ENCODE measurements at regions not wholly inside any gene's neighbourhood (a gene's known extent, or its start where the extent isn't known, plus 50 kb on each side); places are given as distances from the start of the nearest gene placed in this dataset.

DNA sequence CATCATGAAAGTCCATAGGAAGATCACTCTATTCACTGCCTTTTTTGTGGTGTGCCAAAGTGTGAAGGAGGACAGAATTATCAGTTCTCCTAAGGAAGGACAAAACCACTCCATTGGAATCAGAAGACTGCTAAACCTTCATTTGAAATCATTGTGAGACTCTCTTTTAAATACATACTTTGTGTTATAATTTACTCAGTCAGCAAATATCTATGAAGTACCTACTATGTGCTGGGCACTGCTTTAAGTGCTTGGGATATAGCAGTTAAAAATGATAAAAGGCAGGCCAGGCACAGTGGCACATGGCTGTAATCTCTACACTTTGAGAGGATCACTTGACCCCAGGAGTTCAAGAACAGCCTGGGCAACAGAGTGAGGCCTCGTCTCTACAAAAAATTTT, 692.3 kb downstream of the DSC3 start:
- no peak overlapping the region for H3K27ac ChIP-seq
- H3K4me3 ChIP-seq, result no peak overlapping the region
- DNase-seq (ENCODE audit: low read depth in 1 of 2, low spot score in 1 of 2) (no peak), ATAC-seq (no peak), FAIRE-seq (no peak)
- ChIA-PET POLR2A (no interaction called here), CTCF (no interaction called here)
- no peaks in the 10 kb centered on the region for H3K9me3 ChIP-seq
- no peak overlapping the region for H3K4me2 ChIP-seq
- WGBS (ENCODE audit: missing lambda C conversion rate), result 13% methylated on average over 1 of the region's 1 CpG
- no peaks in the 10 kb centered on the region for H3K4me1 ChIP-seq
- no peak for TF ChIP-seq ZC3H11A (IDR thresholded peaks at IDR 0.05)
- TF ChIP-seq, protein P1, sequence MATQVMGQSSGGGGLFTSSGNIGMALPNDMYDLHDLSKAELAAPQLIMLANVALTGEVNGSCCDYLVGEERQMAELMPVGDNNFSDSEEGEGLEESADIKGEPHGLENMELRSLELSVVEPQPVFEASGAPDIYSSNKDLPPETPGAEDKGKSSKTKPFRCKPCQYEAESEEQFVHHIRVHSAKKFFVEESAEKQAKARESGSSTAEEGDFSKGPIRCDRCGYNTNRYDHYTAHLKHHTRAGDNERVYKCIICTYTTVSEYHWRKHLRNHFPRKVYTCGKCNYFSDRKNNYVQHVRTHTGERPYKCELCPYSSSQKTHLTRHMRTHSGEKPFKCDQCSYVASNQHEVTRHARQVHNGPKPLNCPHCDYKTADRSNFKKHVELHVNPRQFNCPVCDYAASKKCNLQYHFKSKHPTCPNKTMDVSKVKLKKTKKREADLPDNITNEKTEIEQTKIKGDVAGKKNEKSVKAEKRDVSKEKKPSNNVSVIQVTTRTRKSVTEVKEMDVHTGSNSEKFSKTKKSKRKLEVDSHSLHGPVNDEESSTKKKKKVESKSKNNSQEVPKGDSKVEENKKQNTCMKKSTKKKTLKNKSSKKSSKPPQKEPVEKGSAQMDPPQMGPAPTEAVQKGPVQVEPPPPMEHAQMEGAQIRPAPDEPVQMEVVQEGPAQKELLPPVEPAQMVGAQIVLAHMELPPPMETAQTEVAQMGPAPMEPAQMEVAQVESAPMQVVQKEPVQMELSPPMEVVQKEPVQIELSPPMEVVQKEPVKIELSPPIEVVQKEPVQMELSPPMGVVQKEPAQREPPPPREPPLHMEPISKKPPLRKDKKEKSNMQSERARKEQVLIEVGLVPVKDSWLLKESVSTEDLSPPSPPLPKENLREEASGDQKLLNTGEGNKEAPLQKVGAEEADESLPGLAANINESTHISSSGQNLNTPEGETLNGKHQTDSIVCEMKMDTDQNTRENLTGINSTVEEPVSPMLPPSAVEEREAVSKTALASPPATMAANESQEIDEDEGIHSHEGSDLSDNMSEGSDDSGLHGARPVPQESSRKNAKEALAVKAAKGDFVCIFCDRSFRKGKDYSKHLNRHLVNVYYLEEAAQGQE (IDR thresholded peaks at IDR 0.05), result no peak
- peak; percentile 44 for TF ChIP-seq MAFK (IDR thresholded peaks at IDR 0.05; ENCODE audit: partially characterized antibody)
- TF ChIP-seq, protein P2, sequence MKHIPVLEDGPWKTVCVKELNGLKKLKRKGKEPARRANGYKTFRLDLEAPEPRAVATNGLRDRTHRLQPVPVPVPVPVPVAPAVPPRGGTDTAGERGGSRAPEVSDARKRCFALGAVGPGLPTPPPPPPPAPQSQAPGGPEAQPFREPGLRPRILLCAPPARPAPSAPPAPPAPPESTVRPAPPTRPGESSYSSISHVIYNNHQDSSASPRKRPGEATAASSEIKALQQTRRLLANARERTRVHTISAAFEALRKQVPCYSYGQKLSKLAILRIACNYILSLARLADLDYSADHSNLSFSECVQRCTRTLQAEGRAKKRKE (CRISPR knock-in tag; IDR thresholded peaks at IDR 0.05; ENCODE audit: low read depth), result no peak
- TF ChIP-seq, protein P3, sequence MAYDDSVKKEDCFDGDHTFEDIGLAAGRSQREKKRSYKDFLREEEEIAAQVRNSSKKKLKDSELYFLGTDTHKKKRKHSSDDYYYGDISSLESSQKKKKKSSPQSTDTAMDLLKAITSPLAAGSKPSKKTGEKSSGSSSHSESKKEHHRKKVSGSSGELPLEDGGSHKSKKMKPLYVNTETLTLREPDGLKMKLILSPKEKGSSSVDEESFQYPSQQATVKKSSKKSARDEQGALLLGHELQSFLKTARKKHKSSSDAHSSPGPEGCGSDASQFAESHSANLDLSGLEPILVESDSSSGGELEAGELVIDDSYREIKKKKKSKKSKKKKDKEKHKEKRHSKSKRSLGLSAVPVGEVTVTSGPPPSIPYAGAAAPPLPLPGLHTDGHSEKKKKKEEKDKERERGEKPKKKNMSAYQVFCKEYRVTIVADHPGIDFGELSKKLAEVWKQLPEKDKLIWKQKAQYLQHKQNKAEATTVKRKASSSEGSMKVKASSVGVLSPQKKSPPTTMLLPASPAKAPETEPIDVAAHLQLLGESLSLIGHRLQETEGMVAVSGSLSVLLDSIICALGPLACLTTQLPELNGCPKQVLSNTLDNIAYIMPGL (CRISPR knock-in tag; IDR thresholded peaks at IDR 0.05; ENCODE audit: borderline replicate concordance), result no peak
- no peak for TF ChIP-seq NR3C1 (IDR thresholded peaks at IDR 0.05)

DNA sequence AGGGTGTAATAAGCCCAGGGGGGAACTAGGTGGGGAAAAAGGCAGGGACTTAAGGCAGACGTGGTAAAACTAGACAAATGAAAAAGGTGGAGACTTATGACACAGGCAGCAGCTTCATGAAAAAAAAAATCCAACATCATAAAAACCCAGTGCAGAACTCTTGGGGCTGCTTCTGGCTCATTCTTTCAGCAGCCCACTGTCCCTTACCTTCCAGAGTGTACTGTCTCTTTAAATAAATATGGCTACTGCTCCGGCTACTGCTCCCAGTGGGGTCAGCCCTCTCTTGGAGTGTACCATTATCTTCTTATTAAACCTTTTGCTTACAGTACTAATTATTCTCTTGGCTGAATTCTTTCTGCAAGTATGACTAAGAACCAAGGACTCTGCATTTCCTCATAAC, 699.5 kb downstream of the DSC3 start:
- FAIRE-seq, result no peak
- ChIA-PET POLR2A (no interaction called here), CTCF (no interaction called here)

More for the DNA sequence above, 699.5 kb downstream of the DSC3 start:
- H3K9me3 ChIP-seq, result no peaks in the 10 kb centered on the region
- TF ChIP-seq TFCP2L1 (CRISPR knock-in tag; IDR thresholded peaks at IDR 0.05) (no peak), MAFK (IDR thresholded peaks at IDR 0.05; ENCODE audit: partially characterized antibody) (no peak), EP300 (IDR thresholded peaks at IDR 0.05) (no peak), JUNB (IDR thresholded peaks at IDR 0.05) (no peak), CHD2 (IDR thresholded peaks at IDR 0.05; ENCODE audit: low read length, partially characterized antibody) (no peak), FOXS1 (CRISPR knock-in tag; IDR thresholded peaks at IDR 0.05) (no peak), KDM1A (IDR thresholded peaks at IDR 0.05; ENCODE audit: low read depth) (no peak), JUN (IDR thresholded peaks at IDR 0.05) (no peak), FOSL2 (IDR thresholded peaks at IDR 0.05) (no peak), FOSL2 (CRISPR knock-in tag; IDR thresholded peaks at IDR 0.05) (no peak), EHMT2 (IDR thresholded peaks at IDR 0.05; ENCODE audit: low read depth) (no peak), RFX5 (IDR thresholded peaks at IDR 0.05) (no peak)
- TF ChIP-seq, protein P2 (CRISPR knock-in tag; IDR thresholded peaks at IDR 0.05; ENCODE audit: low read depth), result no peak
- TF ChIP-seq, protein P4, sequence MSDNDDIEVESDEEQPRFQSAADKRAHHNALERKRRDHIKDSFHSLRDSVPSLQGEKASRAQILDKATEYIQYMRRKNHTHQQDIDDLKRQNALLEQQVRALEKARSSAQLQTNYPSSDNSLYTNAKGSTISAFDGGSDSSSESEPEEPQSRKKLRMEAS (IDR thresholded peaks at IDR 0.05), result no peak
- TF ChIP-seq, protein P5, sequence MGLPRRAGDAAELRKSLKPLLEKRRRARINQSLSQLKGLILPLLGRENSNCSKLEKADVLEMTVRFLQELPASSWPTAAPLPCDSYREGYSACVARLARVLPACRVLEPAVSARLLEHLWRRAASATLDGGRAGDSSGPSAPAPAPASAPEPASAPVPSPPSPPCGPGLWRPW (IDR thresholded peaks at IDR 0.05), result no peak
- TF ChIP-seq, protein P6, sequence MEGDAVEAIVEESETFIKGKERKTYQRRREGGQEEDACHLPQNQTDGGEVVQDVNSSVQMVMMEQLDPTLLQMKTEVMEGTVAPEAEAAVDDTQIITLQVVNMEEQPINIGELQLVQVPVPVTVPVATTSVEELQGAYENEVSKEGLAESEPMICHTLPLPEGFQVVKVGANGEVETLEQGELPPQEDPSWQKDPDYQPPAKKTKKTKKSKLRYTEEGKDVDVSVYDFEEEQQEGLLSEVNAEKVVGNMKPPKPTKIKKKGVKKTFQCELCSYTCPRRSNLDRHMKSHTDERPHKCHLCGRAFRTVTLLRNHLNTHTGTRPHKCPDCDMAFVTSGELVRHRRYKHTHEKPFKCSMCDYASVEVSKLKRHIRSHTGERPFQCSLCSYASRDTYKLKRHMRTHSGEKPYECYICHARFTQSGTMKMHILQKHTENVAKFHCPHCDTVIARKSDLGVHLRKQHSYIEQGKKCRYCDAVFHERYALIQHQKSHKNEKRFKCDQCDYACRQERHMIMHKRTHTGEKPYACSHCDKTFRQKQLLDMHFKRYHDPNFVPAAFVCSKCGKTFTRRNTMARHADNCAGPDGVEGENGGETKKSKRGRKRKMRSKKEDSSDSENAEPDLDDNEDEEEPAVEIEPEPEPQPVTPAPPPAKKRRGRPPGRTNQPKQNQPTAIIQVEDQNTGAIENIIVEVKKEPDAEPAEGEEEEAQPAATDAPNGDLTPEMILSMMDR (IDR thresholded peaks at IDR 0.05), result no peak
- 13% methylated on average over 2 of the region's 2 CpGs for WGBS (ENCODE audit: missing lambda C conversion rate)
- ATAC-seq (no peak), DNase-seq (ENCODE audit: low read depth in 1 of 2, low spot score in 1 of 2) (no peak)
- H3K4me3 ChIP-seq, result no peak overlapping the region
- H3K4me2 ChIP-seq, result no peak overlapping the region
- no peaks in the 10 kb centered on the region for H3K4me1 ChIP-seq
- H3K27ac ChIP-seq, result no peak overlapping the region
